ENCODE measurements at regions not wholly inside any gene's neighbourhood (a gene's known extent, or its start where the extent isn't known, plus 50 kb on each side); places are given as distances from the start of the nearest gene placed in this dataset.
"Not testable (repeated sequence)": the region's sequence is repeated elsewhere in the genome, so short reads cannot be mapped to it uniquely, and the experiment has no call there.

DNA sequence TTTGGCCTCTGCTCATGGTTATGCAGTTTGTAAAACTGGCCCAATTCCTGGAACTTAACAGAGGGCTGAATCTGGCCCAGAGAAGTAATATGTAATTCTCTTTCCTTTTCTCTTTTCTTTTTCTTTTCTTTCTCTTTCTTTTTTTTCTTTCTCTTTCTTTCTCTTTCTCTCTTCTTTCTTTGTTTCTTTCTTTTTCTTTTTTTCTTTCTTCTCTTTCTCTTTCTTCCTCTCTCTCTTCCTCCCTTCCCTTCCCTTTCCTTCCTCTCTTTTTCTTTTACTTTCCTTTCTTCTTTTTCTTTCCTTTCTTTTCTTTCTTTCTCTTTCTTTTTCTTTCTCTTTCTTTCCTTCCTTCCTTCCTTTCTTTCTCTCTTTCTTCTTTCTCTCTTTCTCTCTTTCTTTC lies 88.8 kb upstream of the SLITRK5 start:
- ATAC-seq = no peak

DNA sequence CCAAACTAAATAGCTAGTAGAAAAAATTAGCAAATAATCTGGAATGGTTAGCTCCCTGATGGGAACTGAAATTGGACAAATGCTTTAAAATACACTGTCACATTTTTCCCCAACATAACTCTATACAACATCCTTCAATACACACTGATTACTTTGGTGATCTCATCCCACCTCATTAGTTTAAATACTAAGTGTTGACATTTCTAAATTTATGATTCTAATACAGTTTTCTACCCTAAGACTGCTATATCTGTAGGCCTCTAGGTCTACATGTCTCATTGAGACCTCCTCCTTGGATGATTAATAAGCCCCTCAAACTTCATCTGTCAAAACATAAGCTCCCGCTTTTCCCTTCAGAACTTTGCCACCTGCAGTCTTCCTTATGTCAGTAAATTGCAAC lies 80.7 kb upstream of the SLITRK5 start:
- ATAC-seq = no peak

- not testable (repeated sequence) for ATAC-seq
Measured at GRCh38 chr13:87604437-87604836, 66.7 kb upstream of the SLITRK5 start.

- no peak for ATAC-seq
Measured at GRCh38 chr13:87607266-87607665, 63.9 kb upstream of the SLITRK5 start.

DNA sequence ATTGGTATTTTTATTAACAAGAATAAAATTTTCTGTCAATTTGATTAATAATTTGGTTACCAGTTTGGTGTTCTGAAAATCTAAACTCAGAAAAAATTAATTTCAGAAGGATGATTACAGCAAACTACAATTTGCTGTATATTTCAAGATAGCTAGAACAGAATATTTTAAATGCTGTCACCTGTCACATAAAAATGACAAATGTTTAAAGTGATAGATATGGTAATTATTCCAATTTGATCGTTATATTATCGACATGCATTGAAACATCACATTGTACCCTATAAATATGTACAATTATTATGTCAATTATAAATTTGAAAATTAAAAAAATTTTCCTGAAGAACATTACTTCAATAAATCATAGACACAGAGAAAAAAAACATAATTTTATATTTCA lies 56.9 kb upstream of the SLITRK5 start:
- no peak for ATAC-seq
